GM18526 (cell line): ENCODE measurements at regions not wholly inside any gene's neighbourhood (a gene's known extent, or its start where the extent isn't known, plus 50 kb on each side); places are given as distances from the start of the nearest gene placed in this dataset.

ENCODE experiments used
- POLR2A ChIP-seq: IDR thresholded peaks from 3 replicates; pipeline ENCODE4 v1.6.1; 2011; ENCODE audit not compliant: insufficient read length; ENCODE audit errors: extremely low read depth

DNA sequence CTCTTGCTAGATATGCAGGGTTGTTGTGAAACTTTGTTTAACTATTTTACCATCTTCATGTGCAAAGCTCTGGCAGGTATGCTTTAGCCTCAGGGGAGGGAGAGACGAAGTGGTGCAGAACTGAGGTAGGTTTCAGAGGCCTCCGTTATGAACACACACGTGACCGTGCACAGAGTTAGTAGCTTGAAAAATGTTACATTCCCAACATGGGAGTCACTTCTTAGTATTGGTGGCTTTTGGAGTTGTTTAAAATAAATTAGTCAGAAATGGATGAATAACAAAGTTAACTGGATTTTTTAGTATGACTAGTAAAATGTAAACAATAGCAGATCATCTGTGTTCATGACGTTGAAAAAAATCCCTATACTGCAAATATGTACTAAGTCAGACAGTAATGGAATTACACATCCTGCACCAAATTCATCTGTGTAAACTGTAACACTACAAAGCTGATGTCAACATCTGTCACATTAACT lies 279.6 kb downstream of the KLF13 start:
- TF ChIP-seq POLR2A = no peak

DNA sequence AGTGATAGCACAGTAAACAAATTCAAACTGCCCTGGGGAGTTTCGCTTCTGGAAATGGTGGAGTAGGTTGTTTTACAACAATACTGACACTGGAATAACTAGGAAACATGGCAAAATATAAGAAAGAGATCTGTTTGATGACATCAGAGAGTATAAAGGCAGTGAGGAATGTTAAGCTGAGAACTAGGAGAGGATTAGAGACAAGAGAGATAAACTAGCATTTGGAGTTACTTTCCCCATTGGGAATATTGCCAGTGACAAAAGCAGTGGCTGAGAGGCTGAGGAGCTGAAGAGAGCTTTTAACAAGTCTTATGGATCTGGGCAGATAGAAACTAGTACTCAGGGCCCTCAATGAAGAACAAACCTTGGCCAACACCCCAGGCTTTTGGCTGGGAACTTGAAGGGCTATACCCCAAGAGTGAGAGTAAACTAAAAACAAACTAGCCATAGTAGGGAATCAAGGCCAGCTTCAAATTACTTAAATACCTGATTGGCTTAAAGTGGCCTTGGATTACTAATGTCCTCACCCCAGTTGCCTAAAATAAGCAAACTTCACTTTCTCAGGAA lies 280.4 kb downstream of the KLF13 start:
- no peak for TF ChIP-seq POLR2A

DNA sequence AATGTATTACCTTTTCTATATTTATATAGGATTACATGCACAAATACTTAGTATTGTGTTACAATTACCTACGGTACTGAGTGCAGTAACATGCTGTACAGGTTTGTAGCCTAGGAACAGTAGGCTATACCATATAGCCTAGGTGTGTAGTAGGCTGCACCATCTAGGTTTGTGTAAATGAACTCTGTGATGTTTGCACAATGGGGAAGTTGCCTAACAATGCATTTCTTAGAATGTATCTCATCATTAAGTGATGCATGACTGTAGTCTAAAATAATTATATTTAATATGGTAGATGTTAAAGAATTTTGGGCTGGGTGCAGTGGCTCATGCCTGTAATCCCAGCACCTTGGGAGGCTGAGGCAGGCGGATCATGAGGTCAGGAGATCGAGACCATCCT lies 281.0 kb downstream of the KLF13 start:
- no peak for TF ChIP-seq POLR2A

DNA sequence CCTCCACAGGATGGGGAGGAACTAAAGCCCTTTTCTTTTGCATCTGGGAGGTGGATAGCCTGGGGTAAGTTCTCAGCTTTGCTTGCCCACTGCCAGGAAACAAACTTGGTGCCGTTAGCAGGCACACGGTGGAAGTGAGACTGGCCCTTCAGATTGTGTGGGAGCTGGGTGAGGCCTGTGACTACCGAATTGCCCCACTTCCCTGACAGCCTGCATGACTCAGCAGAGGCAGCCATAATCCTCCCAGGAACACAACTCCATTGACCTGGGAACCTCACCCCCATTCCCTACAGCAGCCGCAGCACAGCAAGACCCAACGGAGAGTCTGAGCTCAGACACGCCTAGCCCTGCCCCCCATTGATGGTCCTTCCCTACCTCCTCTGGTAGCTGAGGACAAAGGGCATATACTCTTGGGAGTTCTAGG lies 282.6 kb downstream of the KLF13 start:
- TF ChIP-seq POLR2A = no peak

- no peak for TF ChIP-seq POLR2A
Observed at GRCh38 chr15:31609906-31610305, 283.3 kb downstream of the KLF13 start.

- TF ChIP-seq POLR2A = no peak
Observed at GRCh38 chr15:31615643-31616415, 289.2 kb downstream of the KLF13 start.

- no peak for TF ChIP-seq POLR2A
Observed at GRCh38 chr15:31660816-31661215, 334.2 kb downstream of the KLF13 start.

- TF ChIP-seq POLR2A = no peak
Observed at GRCh38 chr15:31727612-31728011, 302.7 kb upstream of the CHRNA7 start.

DNA sequence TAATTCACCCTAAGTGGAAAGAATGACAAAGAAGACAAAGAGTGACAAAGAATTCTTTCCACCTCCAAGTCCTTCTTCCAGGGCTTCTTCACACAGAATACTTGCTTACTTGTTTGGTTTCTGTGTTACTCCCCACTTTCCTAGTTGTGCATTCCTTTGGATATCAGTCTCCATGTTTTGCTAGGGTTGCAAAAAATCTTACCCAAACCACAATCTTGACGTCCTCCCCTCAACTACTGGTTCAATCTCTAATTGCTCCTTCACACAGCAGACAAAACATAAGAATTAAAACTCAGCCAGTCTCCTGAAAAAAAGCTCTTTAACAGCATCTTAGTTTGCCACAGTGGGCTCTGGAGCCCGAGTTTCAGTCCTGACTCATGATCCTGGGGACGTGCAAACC lies 297.6 kb upstream of the CHRNA7 start:
- TF ChIP-seq POLR2A = no peak

GRCh38 chr15:31733424-31733823 lies 296.9 kb upstream of the CHRNA7 start:
- no peak for TF ChIP-seq POLR2A

DNA sequence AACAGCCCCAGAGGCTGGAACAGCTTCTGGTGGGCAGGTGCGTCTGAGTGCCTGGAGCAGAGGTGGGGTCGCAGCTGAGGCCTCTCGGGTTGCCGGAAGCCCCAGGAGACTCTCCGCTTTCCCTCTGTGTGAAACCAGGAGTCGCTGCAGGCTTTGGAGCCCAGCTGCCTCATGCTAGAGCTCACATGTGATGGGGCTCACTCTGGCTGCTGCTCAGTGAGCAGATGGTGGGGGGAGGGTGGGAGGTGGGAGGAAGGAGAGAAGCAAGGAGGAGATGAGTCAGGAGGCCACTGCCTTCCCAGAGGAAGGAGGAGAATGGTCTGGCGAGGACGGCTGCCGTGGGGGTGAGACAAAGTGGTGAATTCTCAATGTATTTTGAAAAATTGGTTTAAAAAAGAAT lies 290.1 kb upstream of the CHRNA7 start:
- TF ChIP-seq POLR2A = no peak

GRCh38 chr15:31745841-31746240 lies 284.5 kb upstream of the CHRNA7 start:
- TF ChIP-seq POLR2A = no peak

- TF ChIP-seq POLR2A = no peak
Observed at GRCh38 chr15:31752065-31752762, 278.1 kb upstream of the CHRNA7 start.

DNA sequence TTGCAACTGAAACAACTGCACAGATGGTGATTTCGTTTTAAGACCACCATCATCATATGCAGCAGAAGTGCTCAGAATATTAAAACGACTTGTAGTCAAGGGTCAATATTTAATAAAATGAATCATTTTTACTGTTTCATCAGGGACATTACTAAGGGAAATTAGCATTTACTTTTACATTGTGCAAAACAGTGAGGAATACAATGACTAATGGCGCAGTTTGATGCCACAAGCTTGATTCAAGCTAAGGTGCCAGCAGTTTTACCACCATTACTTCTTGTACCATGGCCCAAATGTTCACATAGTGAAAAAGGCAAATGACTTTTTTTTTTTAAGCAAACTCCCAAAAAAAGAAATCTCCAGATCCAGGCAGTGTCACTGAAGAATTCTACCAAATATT lies 277.4 kb upstream of the CHRNA7 start:
- TF ChIP-seq POLR2A = no peak

GRCh38 chr15:31758126-31758525 lies 272.2 kb upstream of the CHRNA7 start:
- no peak for TF ChIP-seq POLR2A

GRCh38 chr15:31768055-31768454 lies 262.3 kb upstream of the CHRNA7 start:
- TF ChIP-seq POLR2A = no peak

- TF ChIP-seq POLR2A = no peak
Observed at GRCh38 chr15:31774045-31774444, 256.3 kb upstream of the CHRNA7 start.

GRCh38 chr15:31776039-31776438 lies 254.3 kb upstream of the CHRNA7 start:
- no peak for TF ChIP-seq POLR2A
